ENCODE measurements at regions not wholly inside any gene's neighbourhood (a gene's known extent, or its start where the extent isn't known, plus 50 kb on each side); places are given as distances from the start of the nearest gene placed in this dataset.

DNA sequence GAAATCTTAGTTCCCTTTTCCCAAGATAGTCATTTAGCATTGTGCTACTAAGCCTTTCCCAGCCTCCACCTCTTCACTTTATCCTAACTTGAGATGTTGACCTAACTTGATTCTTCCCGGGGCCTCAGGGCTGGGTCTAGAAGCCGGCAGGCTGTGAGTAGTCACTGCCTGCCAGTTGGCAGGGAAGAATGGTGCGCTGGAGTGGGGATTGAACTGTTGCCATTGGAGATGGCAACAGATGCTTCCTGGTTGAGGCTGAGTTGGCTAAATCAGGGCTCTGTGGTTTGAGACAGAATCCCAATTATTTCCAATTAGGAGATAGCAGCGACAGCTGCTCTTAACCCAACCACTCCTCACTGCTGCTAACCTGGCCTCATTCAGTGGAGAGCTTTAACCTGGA, 343.1 kb downstream of the BRINP1 start:
- H4K20me1 ChIP-seq (replicated peaks; ENCODE audit: insufficient read depth) = no peaks in the 10 kb centered on the region
- H2AFZ ChIP-seq = no peak overlapping the region
- H3K4me2 ChIP-seq = no peak overlapping the region
- no peaks in the 10 kb centered on the region for H3K79me2 ChIP-seq (replicated peaks; ENCODE audit: insufficient read depth)
- no peak overlapping the region for H3K27ac ChIP-seq (ENCODE audit: low read depth)
- no peaks in the 10 kb centered on the region for H3K36me3 Mint-ChIP-seq (ENCODE audit: low read depth)
- no peak overlapping the region for H3K27ac Mint-ChIP-seq
- no peak overlapping the region for H3K4me3 Mint-ChIP-seq
- DNase-seq (ENCODE audit: low spot score) (no peak), ATAC-seq (no peak)
- H3K4me1 ChIP-seq (ENCODE audit: insufficient read depth) = no peaks in the 10 kb centered on the region
- no peak overlapping the region for H3K4me3 ChIP-seq
- no peaks in the 10 kb centered on the region for H3K27me3 ChIP-seq (ENCODE audit: insufficient read depth)
- no peaks in the 10 kb centered on the region for H3K9me3 Mint-ChIP-seq
- no peaks in the 10 kb centered on the region for H3F3A ChIP-seq (replicated peaks; ENCODE audit: low read depth)
- H3K9me2 ChIP-seq (ENCODE audit: insufficient read depth) = no peaks in the 10 kb centered on the region
- H3K27me3 Mint-ChIP-seq (ENCODE audit: insufficient read depth, low read depth, poor library complexity) = no peaks in the 10 kb centered on the region
- H3K36me3 ChIP-seq (ENCODE audit: insufficient read depth) = no peaks in the 10 kb centered on the region
- TF ChIP-seq POLR2AphosphoS5 (IDR thresholded peaks at IDR 0.05; ENCODE audit: low read depth) (no peak), ZNF114 (CRISPR knock-in tag; IDR thresholded peaks at IDR 0.05) (no peak), CREB1 (CRISPR knock-in tag; IDR thresholded peaks at IDR 0.05; ENCODE audit: low read depth) (no peak), ZNF331 (CRISPR knock-in tag; IDR thresholded peaks at IDR 0.05; ENCODE audit: low read depth) (no peak), STAT1 (IDR thresholded peaks at IDR 0.05; ENCODE audit: unreplicated experiment) (no peak), EZH2phosphoT487 (IDR thresholded peaks at IDR 0.05; ENCODE audit: unreplicated experiment) (no peak)
- TF ChIP-seq, protein P1, sequence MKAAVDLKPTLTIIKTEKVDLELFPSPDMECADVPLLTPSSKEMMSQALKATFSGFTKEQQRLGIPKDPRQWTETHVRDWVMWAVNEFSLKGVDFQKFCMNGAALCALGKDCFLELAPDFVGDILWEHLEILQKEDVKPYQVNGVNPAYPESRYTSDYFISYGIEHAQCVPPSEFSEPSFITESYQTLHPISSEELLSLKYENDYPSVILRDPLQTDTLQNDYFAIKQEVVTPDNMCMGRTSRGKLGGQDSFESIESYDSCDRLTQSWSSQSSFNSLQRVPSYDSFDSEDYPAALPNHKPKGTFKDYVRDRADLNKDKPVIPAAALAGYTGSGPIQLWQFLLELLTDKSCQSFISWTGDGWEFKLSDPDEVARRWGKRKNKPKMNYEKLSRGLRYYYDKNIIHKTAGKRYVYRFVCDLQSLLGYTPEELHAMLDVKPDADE (IDR thresholded peaks at IDR 0.05) = no peak
- TF ChIP-seq, protein P2, sequence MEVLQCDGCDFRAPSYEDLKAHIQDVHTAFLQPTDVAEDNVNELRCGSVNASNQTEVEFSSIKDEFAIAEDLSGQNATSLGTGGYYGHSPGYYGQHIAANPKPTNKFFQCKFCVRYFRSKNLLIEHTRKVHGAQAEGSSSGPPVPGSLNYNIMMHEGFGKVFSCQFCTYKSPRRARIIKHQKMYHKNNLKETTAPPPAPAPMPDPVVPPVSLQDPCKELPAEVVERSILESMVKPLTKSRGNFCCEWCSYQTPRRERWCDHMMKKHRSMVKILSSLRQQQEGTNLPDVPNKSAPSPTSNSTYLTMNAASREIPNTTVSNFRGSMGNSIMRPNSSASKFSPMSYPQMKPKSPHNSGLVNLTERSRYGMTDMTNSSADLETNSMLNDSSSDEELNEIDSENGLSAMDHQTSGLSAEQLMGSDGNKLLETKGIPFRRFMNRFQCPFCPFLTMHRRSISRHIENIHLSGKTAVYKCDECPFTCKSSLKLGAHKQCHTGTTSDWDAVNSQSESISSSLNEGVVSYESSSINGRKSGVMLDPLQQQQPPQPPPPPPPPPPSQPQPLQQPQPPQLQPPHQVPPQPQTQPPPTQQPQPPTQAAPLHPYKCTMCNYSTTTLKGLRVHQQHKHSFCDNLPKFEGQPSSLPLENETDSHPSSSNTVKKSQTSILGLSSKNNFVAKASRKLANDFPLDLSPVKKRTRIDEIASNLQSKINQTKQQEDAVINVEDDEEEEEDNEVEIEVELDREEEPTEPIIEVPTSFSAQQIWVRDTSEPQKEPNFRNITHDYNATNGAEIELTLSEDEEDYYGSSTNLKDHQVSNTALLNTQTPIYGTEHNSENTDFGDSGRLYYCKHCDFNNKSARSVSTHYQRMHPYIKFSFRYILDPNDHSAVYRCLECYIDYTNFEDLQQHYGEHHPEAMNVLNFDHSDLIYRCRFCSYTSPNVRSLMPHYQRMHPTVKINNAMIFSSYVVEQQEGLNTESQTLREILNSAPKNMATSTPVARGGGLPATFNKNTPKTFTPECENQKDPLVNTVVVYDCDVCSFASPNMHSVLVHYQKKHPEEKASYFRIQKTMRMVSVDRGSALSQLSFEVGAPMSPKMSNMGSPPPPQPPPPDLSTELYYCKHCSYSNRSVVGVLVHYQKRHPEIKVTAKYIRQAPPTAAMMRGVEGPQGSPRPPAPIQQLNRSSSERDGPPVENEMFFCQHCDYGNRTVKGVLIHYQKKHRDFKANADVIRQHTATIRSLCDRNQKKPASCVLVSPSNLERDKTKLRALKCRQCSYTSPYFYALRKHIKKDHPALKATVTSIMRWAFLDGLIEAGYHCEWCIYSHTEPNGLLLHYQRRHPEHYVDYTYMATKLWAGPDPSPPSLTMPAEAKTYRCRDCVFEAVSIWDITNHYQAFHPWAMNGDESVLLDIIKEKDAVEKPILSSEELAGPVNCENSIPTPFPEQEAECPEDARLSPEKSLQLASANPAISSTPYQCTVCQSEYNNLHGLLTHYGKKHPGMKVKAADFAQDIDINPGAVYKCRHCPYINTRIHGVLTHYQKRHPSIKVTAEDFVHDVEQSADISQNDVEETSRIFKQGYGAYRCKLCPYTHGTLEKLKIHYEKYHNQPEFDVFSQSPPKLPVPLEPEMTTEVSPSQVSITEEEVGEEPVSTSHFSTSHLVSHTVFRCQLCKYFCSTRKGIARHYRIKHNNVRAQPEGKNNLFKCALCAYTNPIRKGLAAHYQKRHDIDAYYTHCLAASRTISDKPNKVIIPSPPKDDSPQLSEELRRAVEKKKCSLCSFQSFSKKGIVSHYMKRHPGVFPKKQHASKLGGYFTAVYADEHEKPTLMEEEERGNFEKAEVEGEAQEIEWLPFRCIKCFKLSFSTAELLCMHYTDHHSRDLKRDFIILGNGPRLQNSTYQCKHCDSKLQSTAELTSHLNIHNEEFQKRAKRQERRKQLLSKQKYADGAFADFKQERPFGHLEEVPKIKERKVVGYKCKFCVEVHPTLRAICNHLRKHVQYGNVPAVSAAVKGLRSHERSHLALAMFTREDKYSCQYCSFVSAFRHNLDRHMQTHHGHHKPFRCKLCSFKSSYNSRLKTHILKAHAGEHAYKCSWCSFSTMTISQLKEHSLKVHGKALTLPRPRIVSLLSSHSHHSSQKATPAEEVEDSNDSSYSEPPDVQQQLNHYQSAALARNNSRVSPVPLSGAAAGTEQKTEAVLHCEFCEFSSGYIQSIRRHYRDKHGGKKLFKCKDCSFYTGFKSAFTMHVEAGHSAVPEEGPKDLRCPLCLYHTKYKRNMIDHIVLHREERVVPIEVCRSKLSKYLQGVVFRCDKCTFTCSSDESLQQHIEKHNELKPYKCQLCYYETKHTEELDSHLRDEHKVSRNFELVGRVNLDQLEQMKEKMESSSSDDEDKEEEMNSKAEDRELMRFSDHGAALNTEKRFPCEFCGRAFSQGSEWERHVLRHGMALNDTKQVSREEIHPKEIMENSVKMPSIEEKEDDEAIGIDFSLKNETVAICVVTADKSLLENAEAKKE (CRISPR knock-in tag; IDR thresholded peaks at IDR 0.05) = no peak
- H3K4me1 Mint-ChIP-seq = no peaks in the 10 kb centered on the region; the same call in 2 of the 3 replicates

All from GM23338 (cell line).